K562 (cell line): ENCODE measurements at regions not wholly inside any gene's neighbourhood (a gene's known extent, or its start where the extent isn't known, plus 50 kb on each side); places are given as distances from the start of the nearest gene placed in this dataset.

Experiments used
- ATAC-seq: fragments of 200-7000 bp; cut with Tn5 transposase; 3 replicates; pipeline ENCODE4 v1.9.1; 2020; ENCODE audit warnings: moderate library complexity
- BruUV-seq: library from RNA; stranded (reverse); fragments of 400-500 nt; replicated peaks from 2 replicates; lab custom pipeline; 2021; lab: Mats Ljungman, UMichigan
- CTCF ChIA-PET: fragments of 300-600 bp; formaldehyde crosslinking; extraction: SDS; loops from one replicate; lab custom pipeline; 2021; ENCODE audit warnings: low intra/inter-chr PET ratio; lab: Yijun Ruan, JAX
- POLR2A ChIA-PET: fragments of 300-600, 350-650 bp; sonication (Branson Sonifier 250); formaldehyde crosslinking; extraction: SDS; loops from one replicate; lab custom pipeline; 2021; ENCODE audit warnings: antibody characterized with exemption, inconsistent platforms; lab: Yijun Ruan, JAX
- DNase-seq, 4 experiments: peaks; one replicate each; pipeline versions ENCODE4 v3.0.0 to v3.0.0-alpha.2; 2011 to 2018; ENCODE audit warnings: low spot score in 3 of 4, mixed read lengths in 3 of 4; ENCODE audit errors: extremely low read depth in 1 of 4
- FAIRE-seq: peaks from 2 replicates; lab custom pipeline; 2011; peaks lifted over from hg19 to GRCh38; lab: Jason Lieb, UNC
- H2AFZ ChIP-seq: 2 replicates; pipeline ENCODE4 v1.6.0; 2011; ENCODE audit warnings: low read depth, low read length, control low read depth, inconsistent platforms
- H3K27ac ChIP-seq: fragments of 200-600 bp; 3 replicates; pipeline ENCODE4 v1.8.0; 2011; ENCODE audit warnings: low read depth, mild to moderate bottlenecking, control low read depth, inconsistent platforms, low read length, moderate library complexity, mixed read lengths; ENCODE audit errors: extremely low read depth
- H3K27me3 ChIP-seq, 2 experiments: fragments of 300-600 bp in 1 of 2; 2 replicates in 1 of 2; 3 replicates in 1 of 2; pipeline versions ENCODE4 v1.6.0 to v1.8.0; 2011; ENCODE audit warnings: inconsistent platforms in 2 of 2, low read length in 2 of 2, mild to moderate bottlenecking in 1 of 2, mixed read lengths in 1 of 2, moderate library complexity in 1 of 2; ENCODE audit not compliant: control insufficient read depth in 2 of 2, insufficient read depth in 2 of 2
- H3K36me3 ChIP-seq: fragments of 300-600 bp; 3 replicates; pipeline ENCODE4 v1.8.0; 2011; ENCODE audit warnings: mild to moderate bottlenecking, low read length, inconsistent platforms; ENCODE audit not compliant: control insufficient read depth, insufficient read depth
- H3K4me1 ChIP-seq, 2 experiments: fragments of 200-600 bp in 1 of 2; replicated peaks in 1 of 2; 2 replicates in 1 of 2; 3 replicates in 1 of 2; pipeline versions ENCODE4 v1.5.1 to v1.8.0; 2011; ENCODE audit warnings: inconsistent platforms in 2 of 2, low read length in 2 of 2, mild to moderate bottlenecking in 1 of 2, mixed read lengths in 1 of 2, moderate library complexity in 1 of 2; ENCODE audit not compliant: control insufficient read depth in 2 of 2, insufficient read depth in 2 of 2
- H3K4me2 ChIP-seq: 2 replicates; pipeline ENCODE4 v1.6.1; 2011; ENCODE audit warnings: low read length, control low read depth, inconsistent platforms, mixed read lengths; ENCODE audit not compliant: insufficient read depth
- H3K4me3 ChIP-seq: fragments of 200-600 bp; sonication (generic), shearing (Covaris generic); 2 replicates; pipeline ENCODE4 v1.5.1; 2016; ENCODE audit warnings: control low read depth, inconsistent platforms
- H3K79me2 ChIP-seq: fragments of 200-600 bp; 3 replicates; pipeline ENCODE4 v1.8.0; 2011; ENCODE audit warnings: low read length, inconsistent platforms; ENCODE audit not compliant: control insufficient read depth, insufficient read depth
- H3K9ac ChIP-seq, 2 experiments: 2 replicates each; pipeline versions ENCODE4 v1.6.0 to v1.6.1; 2011; ENCODE audit warnings: low read depth in 2 of 2, low read length in 2 of 2, control low read depth in 1 of 2, inconsistent platforms in 1 of 2, mild to moderate bottlenecking in 1 of 2, mixed read lengths in 1 of 2; ENCODE audit not compliant: insufficient read depth in 1 of 2
- H3K9me1 ChIP-seq: one replicate; pipeline ENCODE4 v1.6.0; 2011; ENCODE audit warnings: inconsistent platforms, mild to moderate bottlenecking, low read length, moderate library complexity; ENCODE audit not compliant: control insufficient read depth, insufficient read depth
- H3K9me3 ChIP-seq: replicated peaks from 2 replicates; pipeline ENCODE4 v1.5.1; 2011; ENCODE audit warnings: low read depth, low read length, inconsistent platforms; ENCODE audit not compliant: control insufficient read depth, insufficient read depth
- H4K20me1 ChIP-seq: replicated peaks from 2 replicates; pipeline ENCODE4 v1.6.1; 2011; ENCODE audit warnings: low read length, inconsistent platforms, mixed read lengths; ENCODE audit not compliant: control insufficient read depth, insufficient read depth
- BCL6 ChIP-seq: fragments of 250-450 bp; sonication (Bioruptor Pico); IDR thresholded peaks from 2 replicates; pipeline ENCODE4 v1.4.0; 2020
- HSF4 ChIP-seq: fragments of 250-450 bp; sonication (Bioruptor Pico); IDR thresholded peaks from 2 replicates; pipeline ENCODE4 v2.1.2; 2022; ENCODE audit warnings: mild to moderate bottlenecking, moderate library complexity, borderline replicate concordance
- KAT7 ChIP-seq: sonication (generic); formaldehyde crosslinking; IDR thresholded peaks from 2 replicates; pipeline ENCODE4 v1.8.0; 2022; ENCODE audit warnings: missing genetic modification reagents, mild to moderate bottlenecking, borderline replicate concordance
- MEIS2 ChIP-seq: fragments of 450-650 bp; IDR thresholded peaks from 2 replicates; pipeline ENCODE4 v1.6.1; 2014; ENCODE audit warnings: mild to moderate bottlenecking; ENCODE audit not compliant: partially characterized antibody
- PTRF ChIP-seq: fragments of 450-650 bp; IDR thresholded peaks from 2 replicates; pipeline ENCODE4 v1.6.1; 2016; ENCODE audit warnings: mild to moderate bottlenecking, missing genetic modification characterization, missing compliant biosample characterization
- SNRNP70 ChIP-seq: fragments of 200-400 bp; formaldehyde crosslinking; optimal IDR thresholded peaks from 2 replicates; pipeline ENCODE3; 2017; ENCODE audit warnings: low read depth, low read length
- WGBS: fragments of 100-300 bp; shearing (Covaris generic); methylation state at CpG from one replicate; pipeline ENCODE4 v1.1.6; 2016; ENCODE audit warnings: low coverage, mixed read lengths; ENCODE audit not compliant: insufficient coverage; ENCODE audit errors: missing lambda C conversion rate; 5-methylcytosine and 5-hydroxymethylcytosine counted together
- in situ Hi-C: fragments of 300-500 bp; cut with MboI; formaldehyde crosslinking; loops from 4 replicates; pipeline ENCODE4 v1.15.0; 2018; ENCODE audit warnings: inconsistent platforms, mixed read lengths
- intact Hi-C: fragments of 100-400 bp; cut with micrococcal nuclease; formaldehyde crosslinking; loops from 2 replicates; pipeline ENCODE4 v1.14.2; 2022
- TF ChIP-seq, protein P1 (sequence below), 2 experiments: fragments of 450-650 bp; formaldehyde crosslinking in 1 of 2; IDR thresholded peaks; 2 replicates each; pipeline versions ENCODE4 v1.4.0 to v1.6.1; 2014 to 2020; ENCODE audit warnings: mild to moderate bottlenecking in 2 of 2, borderline replicate concordance in 1 of 2, low read depth in 1 of 2
- TF ChIP-seq, protein P2 (sequence below): fragments of 250-450 bp; sonication (Bioruptor Pico); IDR thresholded peaks from 2 replicates; pipeline ENCODE4 v1.8.0; 2021; ENCODE audit warnings: borderline replicate concordance, mild to moderate bottlenecking, moderate library complexity; ENCODE audit not compliant: poor library complexity, severe bottlenecking
- TF ChIP-seq, protein P3 (sequence below): sonication (generic); formaldehyde crosslinking; IDR thresholded peaks from 2 replicates; pipeline ENCODE4 v1.8.1; 2022; ENCODE audit warnings: missing genetic modification reagents
- TF ChIP-seq, protein P4 (sequence below): fragments of 250-450 bp; sonication (Bioruptor Pico); IDR thresholded peaks from 2 replicates; pipeline ENCODE4 v1.5.0; 2021; ENCODE audit warnings: mild to moderate bottlenecking, borderline replicate concordance

DNA sequence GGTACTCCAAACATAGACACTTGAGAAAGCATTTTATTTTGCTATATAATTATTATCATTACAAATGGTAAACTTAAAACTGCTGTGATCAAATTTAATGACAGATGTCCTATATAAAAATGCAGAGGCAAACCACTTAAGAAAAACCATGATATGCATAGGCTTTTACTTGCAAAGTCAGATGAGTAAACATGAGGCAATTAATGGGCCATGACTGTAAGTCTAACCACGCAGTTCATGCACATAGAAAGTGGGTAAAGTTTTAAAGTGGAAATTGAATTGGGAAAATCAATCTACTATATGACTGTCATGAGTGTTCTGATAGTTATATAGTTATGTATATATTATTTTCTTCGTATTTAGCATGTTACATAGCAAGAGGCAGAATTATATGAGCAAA is 219.2 kb downstream of the PTPRC start:
- FAIRE-seq: no peak
- no peak for DNase-seq
- Histone ChIP-seq H3K27ac (no peak overlapping the region), H4K20me1 (no peaks in the 10 kb centered on the region), H3K4me2 (no peak overlapping the region), H2AFZ (no peak overlapping the region), H3K27me3 (no peaks in the 10 kb centered on the region), H3K79me2 (no peaks in the 10 kb centered on the region), H3K36me3 (no peaks in the 10 kb centered on the region), H3K9me1 (no peaks in the 10 kb centered on the region), H3K4me3 (no peak overlapping the region), H3K9ac (no peak overlapping the region), H3K4me1 (no peaks in the 10 kb centered on the region), H3K9me3 (no peaks in the 10 kb centered on the region)
- ATAC-seq: no peak
- intact Hi-C loops: no loop called here
- in situ Hi-C loops: no loop called here
- CTCF ChIA-PET: no interaction called here
- POLR2A ChIA-PET: no interaction called here
- no TSS peak for BruUV-seq
- 4% methylated on average over 2 of the region's 2 CpGs for WGBS
- no peak for TF ChIP-seq BCL6 (CRISPR knock-in tag)
- no peak for TF ChIP-seq PTRF (tag)
- TF ChIP-seq KAT7 (CRISPR knock-in tag): no peak
- TF ChIP-seq, protein P1, sequence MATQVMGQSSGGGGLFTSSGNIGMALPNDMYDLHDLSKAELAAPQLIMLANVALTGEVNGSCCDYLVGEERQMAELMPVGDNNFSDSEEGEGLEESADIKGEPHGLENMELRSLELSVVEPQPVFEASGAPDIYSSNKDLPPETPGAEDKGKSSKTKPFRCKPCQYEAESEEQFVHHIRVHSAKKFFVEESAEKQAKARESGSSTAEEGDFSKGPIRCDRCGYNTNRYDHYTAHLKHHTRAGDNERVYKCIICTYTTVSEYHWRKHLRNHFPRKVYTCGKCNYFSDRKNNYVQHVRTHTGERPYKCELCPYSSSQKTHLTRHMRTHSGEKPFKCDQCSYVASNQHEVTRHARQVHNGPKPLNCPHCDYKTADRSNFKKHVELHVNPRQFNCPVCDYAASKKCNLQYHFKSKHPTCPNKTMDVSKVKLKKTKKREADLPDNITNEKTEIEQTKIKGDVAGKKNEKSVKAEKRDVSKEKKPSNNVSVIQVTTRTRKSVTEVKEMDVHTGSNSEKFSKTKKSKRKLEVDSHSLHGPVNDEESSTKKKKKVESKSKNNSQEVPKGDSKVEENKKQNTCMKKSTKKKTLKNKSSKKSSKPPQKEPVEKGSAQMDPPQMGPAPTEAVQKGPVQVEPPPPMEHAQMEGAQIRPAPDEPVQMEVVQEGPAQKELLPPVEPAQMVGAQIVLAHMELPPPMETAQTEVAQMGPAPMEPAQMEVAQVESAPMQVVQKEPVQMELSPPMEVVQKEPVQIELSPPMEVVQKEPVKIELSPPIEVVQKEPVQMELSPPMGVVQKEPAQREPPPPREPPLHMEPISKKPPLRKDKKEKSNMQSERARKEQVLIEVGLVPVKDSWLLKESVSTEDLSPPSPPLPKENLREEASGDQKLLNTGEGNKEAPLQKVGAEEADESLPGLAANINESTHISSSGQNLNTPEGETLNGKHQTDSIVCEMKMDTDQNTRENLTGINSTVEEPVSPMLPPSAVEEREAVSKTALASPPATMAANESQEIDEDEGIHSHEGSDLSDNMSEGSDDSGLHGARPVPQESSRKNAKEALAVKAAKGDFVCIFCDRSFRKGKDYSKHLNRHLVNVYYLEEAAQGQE (IDR thresholded peaks at IDR 0.05; ENCODE audit: borderline replicate concordance): no peak
- TF ChIP-seq, protein P1 (CRISPR knock-in tag; IDR thresholded peaks at IDR 0.05; ENCODE audit: low read depth): no peak
- TF ChIP-seq, protein P2, sequence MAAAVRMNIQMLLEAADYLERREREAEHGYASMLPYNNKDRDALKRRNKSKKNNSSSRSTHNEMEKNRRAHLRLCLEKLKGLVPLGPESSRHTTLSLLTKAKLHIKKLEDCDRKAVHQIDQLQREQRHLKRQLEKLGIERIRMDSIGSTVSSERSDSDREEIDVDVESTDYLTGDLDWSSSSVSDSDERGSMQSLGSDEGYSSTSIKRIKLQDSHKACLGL (CRISPR knock-in tag): no peak
- TF ChIP-seq HSF4 (CRISPR knock-in tag): no peak
- TF ChIP-seq, protein P3, sequence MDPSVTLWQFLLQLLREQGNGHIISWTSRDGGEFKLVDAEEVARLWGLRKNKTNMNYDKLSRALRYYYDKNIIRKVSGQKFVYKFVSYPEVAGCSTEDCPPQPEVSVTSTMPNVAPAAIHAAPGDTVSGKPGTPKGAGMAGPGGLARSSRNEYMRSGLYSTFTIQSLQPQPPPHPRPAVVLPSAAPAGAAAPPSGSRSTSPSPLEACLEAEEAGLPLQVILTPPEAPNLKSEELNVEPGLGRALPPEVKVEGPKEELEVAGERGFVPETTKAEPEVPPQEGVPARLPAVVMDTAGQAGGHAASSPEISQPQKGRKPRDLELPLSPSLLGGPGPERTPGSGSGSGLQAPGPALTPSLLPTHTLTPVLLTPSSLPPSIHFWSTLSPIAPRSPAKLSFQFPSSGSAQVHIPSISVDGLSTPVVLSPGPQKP (CRISPR knock-in tag): no peak
- TF ChIP-seq MEIS2: no peak
- no peak for TF ChIP-seq SNRNP70
- TF ChIP-seq, protein P4, sequence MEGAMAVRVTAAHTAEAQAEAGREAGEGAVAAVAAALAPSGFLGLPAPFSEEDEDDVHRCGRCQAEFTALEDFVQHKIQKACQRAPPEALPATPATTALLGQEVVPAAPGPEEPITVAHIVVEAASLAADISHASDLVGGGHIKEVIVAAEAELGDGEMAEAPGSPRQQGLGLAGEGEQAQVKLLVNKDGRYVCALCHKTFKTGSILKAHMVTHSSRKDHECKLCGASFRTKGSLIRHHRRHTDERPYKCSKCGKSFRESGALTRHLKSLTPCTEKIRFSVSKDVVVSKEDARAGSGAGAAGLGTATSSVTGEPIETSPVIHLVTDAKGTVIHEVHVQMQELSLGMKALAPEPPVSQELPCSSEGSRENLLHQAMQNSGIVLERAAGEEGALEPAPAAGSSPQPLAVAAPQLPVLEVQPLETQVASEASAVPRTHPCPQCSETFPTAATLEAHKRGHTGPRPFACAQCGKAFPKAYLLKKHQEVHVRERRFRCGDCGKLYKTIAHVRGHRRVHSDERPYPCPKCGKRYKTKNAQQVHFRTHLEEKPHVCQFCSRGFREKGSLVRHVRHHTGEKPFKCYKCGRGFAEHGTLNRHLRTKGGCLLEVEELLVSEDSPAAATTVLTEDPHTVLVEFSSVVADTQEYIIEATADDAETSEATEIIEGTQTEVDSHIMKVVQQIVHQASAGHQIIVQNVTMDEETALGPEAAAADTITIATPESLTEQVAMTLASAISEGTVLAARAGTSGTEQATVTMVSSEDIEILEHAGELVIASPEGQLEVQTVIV (CRISPR knock-in tag): no peak
